K562 (cell line): ENCODE measurements at regions not wholly inside any gene's neighbourhood (a gene's known extent, or its start where the extent isn't known, plus 50 kb on each side); places are given as distances from the start of the nearest gene placed in this dataset.

ENCODE experiments used
- CXXC5 ChIP-seq: fragments of 250-450 bp; sonication (Bioruptor Pico); IDR thresholded peaks from 2 replicates; pipeline ENCODE4 v1.8.0; 2022; ENCODE audit warnings: inconsistent platforms, mild to moderate bottlenecking, moderate library complexity
- FOXJ2 ChIP-seq: fragments of 200-800 bp; sonication (Bioruptor generic); IDR thresholded peaks from 2 replicates; pipeline ENCODE4 v1.6.1; 2016; ENCODE audit warnings: missing genetic modification characterization, missing compliant biosample characterization
- MTA2 ChIP-seq: fragments of 450-650 bp; IDR thresholded peaks from 2 replicates; pipeline ENCODE4 v1.6.1; 2016; ENCODE audit warnings: low read depth
- NCOR1 ChIP-seq: fragments of 450-650 bp; IDR thresholded peaks from 2 replicates; pipeline ENCODE4 v1.6.1; 2016; ENCODE audit warnings: mild to moderate bottlenecking, moderate library complexity
- NEUROD1 ChIP-seq: fragments of 150-350 bp; IDR thresholded peaks from 2 replicates; pipeline ENCODE4 v1.6.1; 2014; ENCODE audit warnings: borderline replicate concordance, low read length, low read depth; ENCODE audit not compliant: partially characterized antibody
- POLR2AphosphoS5 ChIP-seq: IDR thresholded peaks from 2 replicates; pipeline ENCODE4 v1.6.1; 2011; ENCODE audit warnings: mild to moderate bottlenecking, low read depth, low read length, moderate library complexity; ENCODE audit not compliant: control insufficient read depth, insufficient read depth
- SOX6 ChIP-seq: fragments of 450-650 bp; IDR thresholded peaks from 2 replicates; pipeline ENCODE4 v1.6.1; 2014; ENCODE audit warnings: mild to moderate bottlenecking
- TAF9B ChIP-seq: fragments of 450-650 bp; IDR thresholded peaks from 2 replicates; pipeline ENCODE4 v1.6.1; 2018; ENCODE audit warnings: mild to moderate bottlenecking; ENCODE audit not compliant: partially characterized antibody
- ZNF318 ChIP-seq, 2 experiments: fragments of 450-650 bp; IDR thresholded peaks; 2 replicates each; pipeline ENCODE4 v1.6.1; 2016; ENCODE audit warnings: mild to moderate bottlenecking in 2 of 2, borderline replicate concordance in 1 of 2, low read depth in 1 of 2, moderate library complexity in 1 of 2
- TF ChIP-seq, protein P1 (sequence below), 2 experiments: fragments of 450-650 bp; formaldehyde crosslinking in 1 of 2; IDR thresholded peaks; 2 replicates each; pipeline versions ENCODE4 v1.4.0 to v1.6.1; 2014 to 2020; ENCODE audit warnings: mild to moderate bottlenecking in 2 of 2, borderline replicate concordance in 1 of 2, low read depth in 1 of 2

GRCh38 chr2:15730545-15731212, 139.0 kb downstream of the DDX1 start (continued):
- TF ChIP-seq NEUROD1 (peak; percentile 63), SOX6 (peak; percentile 46; the same call in 1 of the 2 replicates), CXXC5 (CRISPR knock-in tag) (no peak; the same call in 1 of the 2 replicates), ZNF318 (IDR thresholded peaks at IDR 0.05; ENCODE audit: borderline replicate concordance in 1 of 2, low read depth in 1 of 2) (peak in 1 of 2 experiments; percentile 98; a peak in 2 of 4 replicates), FOXJ2 (tag) (peak; percentile 87), POLR2AphosphoS5 (peak; percentile 85), TAF9B (peak; percentile 97), NCOR1 (peak; percentile 75), MTA2 (peak; percentile 40; the same call in 1 of the 2 replicates)
- TF ChIP-seq, protein P1, sequence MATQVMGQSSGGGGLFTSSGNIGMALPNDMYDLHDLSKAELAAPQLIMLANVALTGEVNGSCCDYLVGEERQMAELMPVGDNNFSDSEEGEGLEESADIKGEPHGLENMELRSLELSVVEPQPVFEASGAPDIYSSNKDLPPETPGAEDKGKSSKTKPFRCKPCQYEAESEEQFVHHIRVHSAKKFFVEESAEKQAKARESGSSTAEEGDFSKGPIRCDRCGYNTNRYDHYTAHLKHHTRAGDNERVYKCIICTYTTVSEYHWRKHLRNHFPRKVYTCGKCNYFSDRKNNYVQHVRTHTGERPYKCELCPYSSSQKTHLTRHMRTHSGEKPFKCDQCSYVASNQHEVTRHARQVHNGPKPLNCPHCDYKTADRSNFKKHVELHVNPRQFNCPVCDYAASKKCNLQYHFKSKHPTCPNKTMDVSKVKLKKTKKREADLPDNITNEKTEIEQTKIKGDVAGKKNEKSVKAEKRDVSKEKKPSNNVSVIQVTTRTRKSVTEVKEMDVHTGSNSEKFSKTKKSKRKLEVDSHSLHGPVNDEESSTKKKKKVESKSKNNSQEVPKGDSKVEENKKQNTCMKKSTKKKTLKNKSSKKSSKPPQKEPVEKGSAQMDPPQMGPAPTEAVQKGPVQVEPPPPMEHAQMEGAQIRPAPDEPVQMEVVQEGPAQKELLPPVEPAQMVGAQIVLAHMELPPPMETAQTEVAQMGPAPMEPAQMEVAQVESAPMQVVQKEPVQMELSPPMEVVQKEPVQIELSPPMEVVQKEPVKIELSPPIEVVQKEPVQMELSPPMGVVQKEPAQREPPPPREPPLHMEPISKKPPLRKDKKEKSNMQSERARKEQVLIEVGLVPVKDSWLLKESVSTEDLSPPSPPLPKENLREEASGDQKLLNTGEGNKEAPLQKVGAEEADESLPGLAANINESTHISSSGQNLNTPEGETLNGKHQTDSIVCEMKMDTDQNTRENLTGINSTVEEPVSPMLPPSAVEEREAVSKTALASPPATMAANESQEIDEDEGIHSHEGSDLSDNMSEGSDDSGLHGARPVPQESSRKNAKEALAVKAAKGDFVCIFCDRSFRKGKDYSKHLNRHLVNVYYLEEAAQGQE (IDR thresholded peaks at IDR 0.05; ENCODE audit: borderline replicate concordance): 0 out of 2 replicates have a peak, but pooled peaks have one; percentile 11
- TF ChIP-seq, protein P1 (CRISPR knock-in tag; IDR thresholded peaks at IDR 0.05; ENCODE audit: low read depth): no peak
